PC-3 (cell line): ENCODE measurements at regions not wholly inside any gene's neighbourhood (a gene's known extent, or its start where the extent isn't known, plus 50 kb on each side); places are given as distances from the start of the nearest gene placed in this dataset.

Experiments
- CTCF ChIP-seq: fragments of 300-600 bp; sonication (generic); conservative IDR thresholded peaks from 2 replicates; pipeline ENCODE4 v1.5.1; 2017; ENCODE audit warnings: antibody characterized with exemption, low read depth, mild to moderate bottlenecking, low read length
- EZH2 ChIP-seq: fragments of 300-600 bp; sonication (generic); IDR thresholded peaks from one replicate; pipeline ENCODE4 v1.6.1; 2017; ENCODE audit warnings: antibody characterized with exemption, mild to moderate bottlenecking, low read length; ENCODE audit not compliant: unreplicated experiment

- TF ChIP-seq CTCF (no peak), EZH2 (no peak)
These were observed 367.6 kb downstream of the EIPR1 start for GRCh38 chr2:3010001-3010400.
